ENCODE measurements at regions not wholly inside any gene's neighbourhood (a gene's known extent, or its start where the extent isn't known, plus 50 kb on each side); places are given as distances from the start of the nearest gene placed in this dataset.
"Not testable (repeated sequence)": the region's sequence is repeated elsewhere in the genome, so short reads cannot be mapped to it uniquely, and the experiment has no call there.

DNA sequence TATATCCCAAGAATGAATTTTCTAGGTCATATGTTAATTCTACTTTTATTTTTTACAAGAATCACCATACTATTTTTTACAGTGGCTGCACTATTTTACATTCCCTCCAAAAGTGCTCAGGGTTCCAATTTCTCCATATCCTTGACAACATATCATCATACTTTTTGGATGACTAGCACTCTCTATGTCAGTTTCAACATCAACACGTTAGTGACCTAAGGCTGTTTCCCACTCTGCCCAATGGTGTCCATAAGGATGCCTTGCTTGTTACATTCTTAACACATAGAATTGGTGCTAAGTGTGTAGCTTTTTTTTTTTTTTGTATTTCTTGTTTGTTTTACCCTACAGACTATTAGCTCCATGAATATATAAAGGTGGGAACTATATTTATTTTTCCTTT lies 175.4 kb downstream of the PCDH10 start:
- H3K9me3 ChIP-seq, result no peaks in the 10 kb centered on the region
- TF ChIP-seq Cebpa-rat (IDR thresholded peaks at IDR 0.05), result no peak
- H3K4me3 ChIP-seq, result no peak overlapping the region
- no peaks in the 10 kb centered on the region for H3K4me1 ChIP-seq
- H3K4me2 ChIP-seq, result no peak overlapping the region
- H3K27ac ChIP-seq, result no peak overlapping the region
- H3K9ac ChIP-seq, result no peak overlapping the region
- no peaks in the 10 kb centered on the region for H3K36me3 ChIP-seq
- H4K20me1 ChIP-seq, result no peaks in the 10 kb centered on the region
- H3K27me3 ChIP-seq, result no peaks in the 10 kb centered on the region

GRCh38 chr4:133323670-133324069 lies 174.6 kb downstream of the PCDH10 start:
- no peak for TF ChIP-seq Cebpa-rat (IDR thresholded peaks at IDR 0.05)
- no peak overlapping the region for H3K9ac ChIP-seq
- no peaks in the 10 kb centered on the region for H4K20me1 ChIP-seq
- H3K4me3 ChIP-seq, result no peak overlapping the region
- H3K9me3 ChIP-seq, result no peaks in the 10 kb centered on the region
- H3K4me2 ChIP-seq, result no peak overlapping the region
- H3K27ac ChIP-seq, result no peak overlapping the region
- no peaks in the 10 kb centered on the region for H3K36me3 ChIP-seq
- no peaks in the 10 kb centered on the region for H3K4me1 ChIP-seq
- no peaks in the 10 kb centered on the region for H3K27me3 ChIP-seq

DNA sequence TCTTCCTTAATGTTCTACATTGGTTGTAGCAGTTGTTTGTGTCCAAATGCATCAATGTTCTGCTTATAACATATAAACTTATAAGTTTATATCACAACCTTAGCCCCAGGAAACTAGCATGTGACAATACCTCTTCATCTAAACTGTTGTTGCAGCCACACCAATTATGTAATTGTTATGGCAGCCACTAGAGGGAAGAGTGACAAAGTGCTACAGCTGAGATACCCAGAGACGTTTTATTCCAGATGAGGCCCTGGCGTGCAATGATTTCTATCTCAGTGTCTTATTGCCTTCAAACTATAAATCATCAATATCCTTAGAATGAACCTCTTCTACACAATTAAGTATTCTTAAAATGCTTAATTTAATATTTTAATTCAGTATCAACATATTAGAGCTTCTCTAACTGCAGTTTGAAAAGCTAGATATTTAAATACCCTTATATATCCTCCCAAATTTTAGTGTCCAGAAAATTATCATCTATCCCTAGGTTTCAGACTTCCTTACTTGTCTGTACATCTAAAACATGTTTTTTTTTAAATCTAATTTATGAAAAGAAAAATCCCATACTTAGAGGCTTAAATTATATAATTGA lies 171.6 kb downstream of the PCDH10 start:
- no peak overlapping the region for H3K4me2 ChIP-seq
- H3K4me1 ChIP-seq, result no peaks in the 10 kb centered on the region
- no peaks in the 10 kb centered on the region for H3K9me3 ChIP-seq
- no peaks in the 10 kb centered on the region for H4K20me1 ChIP-seq
- H3K27me3 ChIP-seq, result no peaks in the 10 kb centered on the region
- no peak overlapping the region for H3K27ac ChIP-seq
- H3K4me3 ChIP-seq, result no peak overlapping the region
- H3K36me3 ChIP-seq, result no peaks in the 10 kb centered on the region
- H3K9ac ChIP-seq, result no peak overlapping the region
- TF ChIP-seq Cebpa-rat (IDR thresholded peaks at IDR 0.05), result no peak

GRCh38 chr4:133316909-133317308 lies 167.8 kb downstream of the PCDH10 start:
- Histone ChIP-seq H3K27me3 (no peaks in the 10 kb centered on the region), H3K27ac (no peak overlapping the region), H3K9ac (no peak overlapping the region), H4K20me1 (no peaks in the 10 kb centered on the region), H3K4me1 (no peaks in the 10 kb centered on the region), H3K4me2 (no peak overlapping the region), H3K9me3 (no peaks in the 10 kb centered on the region), H3K4me3 (no peak overlapping the region), H3K36me3 (no peaks in the 10 kb centered on the region)
- no peak for TF ChIP-seq Cebpa-rat (IDR thresholded peaks at IDR 0.05)

GRCh38 chr4:133314991-133315390 lies 165.9 kb downstream of the PCDH10 start:
- Histone ChIP-seq H3K27me3 (no peaks in the 10 kb centered on the region), H3K9me3 (no peaks in the 10 kb centered on the region), H3K4me2 (no peak overlapping the region), H3K4me3 (no peak overlapping the region), H4K20me1 (no peaks in the 10 kb centered on the region), H3K4me1 (no peaks in the 10 kb centered on the region), H3K9ac (no peak overlapping the region), H3K27ac (no peak overlapping the region), H3K36me3 (no peaks in the 10 kb centered on the region)
- no peak for TF ChIP-seq Cebpa-rat (IDR thresholded peaks at IDR 0.05)

GRCh38 chr4:133287396-133287795 lies 138.3 kb downstream of the PCDH10 start:
- H3K4me2 ChIP-seq, result no peak overlapping the region
- no peak overlapping the region for H3K9ac ChIP-seq
- H3K27ac ChIP-seq, result no peak overlapping the region
- H3K4me3 ChIP-seq, result no peak overlapping the region
- no peaks in the 10 kb centered on the region for H3K36me3 ChIP-seq
- no peaks in the 10 kb centered on the region for H3K27me3 ChIP-seq
- TF ChIP-seq Cebpa-rat (IDR thresholded peaks at IDR 0.05), result no peak
- no peaks in the 10 kb centered on the region for H3K4me1 ChIP-seq
- H3K9me3 ChIP-seq, result no peaks in the 10 kb centered on the region
- H4K20me1 ChIP-seq, result no peaks in the 10 kb centered on the region

DNA sequence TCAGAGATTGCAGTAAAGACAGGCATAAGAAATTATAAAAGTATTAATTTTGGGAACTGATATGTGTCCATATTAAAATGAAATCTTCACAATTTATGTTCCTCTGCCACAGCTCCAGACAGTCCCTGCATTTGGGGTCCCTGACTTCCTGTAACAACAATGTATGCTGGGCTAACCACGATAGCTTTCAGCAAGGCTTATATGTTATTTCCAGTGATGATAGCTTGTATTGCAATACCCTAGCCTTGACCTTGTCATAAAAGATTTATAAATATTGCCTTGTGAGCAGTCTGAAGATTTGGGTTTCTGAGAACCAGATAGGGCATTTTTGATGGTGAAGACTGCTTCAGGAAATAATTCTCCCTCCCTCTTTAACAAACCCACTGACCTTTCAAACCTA lies 129.5 kb downstream of the PCDH10 start:
- Histone ChIP-seq H3K27me3 (no peaks in the 10 kb centered on the region), H3K9me3 (peaks cover 8% of the 10 kb centered on the region), H3K4me2 (no peak overlapping the region), H3K36me3 (no peaks in the 10 kb centered on the region), H4K20me1 (no peaks in the 10 kb centered on the region), H3K27ac (no peak overlapping the region), H3K4me3 (no peak overlapping the region), H3K4me1 (no peaks in the 10 kb centered on the region), H3K9ac (no peak overlapping the region)
- TF ChIP-seq Cebpa-rat (IDR thresholded peaks at IDR 0.05), result no peak

DNA sequence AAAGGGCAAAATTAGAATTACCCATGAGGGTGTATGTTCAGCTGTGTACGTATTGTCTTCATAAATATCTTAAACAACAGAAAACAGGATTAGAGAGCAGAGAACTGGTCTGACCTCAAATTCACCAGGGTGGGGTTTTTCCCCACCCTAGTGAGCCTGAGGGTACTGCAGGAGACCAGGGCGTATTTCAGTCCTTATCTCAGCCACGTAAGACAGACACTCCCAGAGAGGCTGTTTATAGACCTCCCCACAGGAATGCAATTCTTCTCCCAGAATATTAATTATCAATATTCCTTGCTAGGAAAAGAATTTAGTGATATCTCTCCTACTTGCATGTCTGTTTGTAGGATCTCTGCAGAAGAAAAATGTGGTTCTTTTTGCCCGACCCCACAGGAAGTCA lies 128.8 kb downstream of the PCDH10 start:
- H3K9ac ChIP-seq, H4K20me1 ChIP-seq, H3K4me3 ChIP-seq, H3K4me2 ChIP-seq, H3K9me3 ChIP-seq, H3K27me3 ChIP-seq, H3K27ac ChIP-seq, H3K4me1 ChIP-seq, H3K36me3 ChIP-seq: not testable (repeated sequence)

DNA sequence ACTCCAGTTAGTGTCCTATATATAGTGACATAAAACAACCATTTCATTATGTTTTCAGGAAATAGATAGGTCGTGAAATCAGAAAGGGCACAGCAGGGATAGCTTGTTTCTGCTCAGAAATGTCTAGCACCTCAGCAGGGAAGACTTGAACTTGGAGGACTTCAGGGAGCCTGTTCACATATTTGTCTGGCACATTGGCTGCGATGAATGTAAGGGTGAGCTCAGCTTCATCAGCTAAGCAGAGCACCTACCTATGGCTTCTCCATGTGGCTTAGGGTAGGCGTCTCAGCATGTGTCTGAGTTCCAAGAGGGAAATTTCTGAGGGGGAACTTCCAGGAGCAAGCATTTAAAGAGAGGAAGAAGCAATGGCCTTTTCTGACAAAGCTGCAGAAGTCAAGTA lies 126.2 kb downstream of the PCDH10 start:
- H3K27me3 ChIP-seq, result no peaks in the 10 kb centered on the region
- no peak for TF ChIP-seq Cebpa-rat (IDR thresholded peaks at IDR 0.05)
- no peaks in the 10 kb centered on the region for H3K4me1 ChIP-seq
- H3K36me3 ChIP-seq, result no peaks in the 10 kb centered on the region
- H4K20me1 ChIP-seq, result no peaks in the 10 kb centered on the region
- H3K27ac ChIP-seq, result no peak overlapping the region
- H3K4me3 ChIP-seq, result no peak overlapping the region
- H3K9ac ChIP-seq, result no peak overlapping the region
- no peak overlapping the region for H3K4me2 ChIP-seq
- peaks cover 8% of the 10 kb centered on the region for H3K9me3 ChIP-seq

DNA sequence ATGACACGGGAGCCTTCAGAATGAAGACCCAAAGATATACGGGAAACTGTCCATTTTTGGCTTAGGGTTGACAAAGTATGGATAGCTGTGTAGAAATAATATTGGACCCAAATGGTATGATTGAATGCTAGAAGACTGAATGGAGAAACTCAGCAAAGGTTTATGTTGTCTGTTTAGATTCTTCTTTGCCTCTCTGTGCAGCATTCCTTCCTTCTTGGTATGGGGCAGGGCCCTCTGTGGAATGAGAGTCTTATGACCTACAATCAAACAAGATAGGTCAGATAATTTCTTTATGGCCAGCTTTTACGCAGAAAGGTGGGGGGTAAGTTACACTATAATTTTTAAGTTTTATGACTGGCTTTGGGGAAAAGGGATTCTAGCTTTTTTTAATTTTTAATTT lies 124.3 kb downstream of the PCDH10 start:
- H3K9ac ChIP-seq, result no peak overlapping the region
- H3K27ac ChIP-seq, result no peak overlapping the region
- H4K20me1 ChIP-seq, result no peaks in the 10 kb centered on the region
- no peaks in the 10 kb centered on the region for H3K4me1 ChIP-seq
- TF ChIP-seq Cebpa-rat (IDR thresholded peaks at IDR 0.05), result no peak
- H3K9me3 ChIP-seq, result peaks cover 8% of the 10 kb centered on the region
- no peaks in the 10 kb centered on the region for H3K36me3 ChIP-seq
- no peaks in the 10 kb centered on the region for H3K27me3 ChIP-seq
- no peak overlapping the region for H3K4me2 ChIP-seq
- no peak overlapping the region for H3K4me3 ChIP-seq

DNA sequence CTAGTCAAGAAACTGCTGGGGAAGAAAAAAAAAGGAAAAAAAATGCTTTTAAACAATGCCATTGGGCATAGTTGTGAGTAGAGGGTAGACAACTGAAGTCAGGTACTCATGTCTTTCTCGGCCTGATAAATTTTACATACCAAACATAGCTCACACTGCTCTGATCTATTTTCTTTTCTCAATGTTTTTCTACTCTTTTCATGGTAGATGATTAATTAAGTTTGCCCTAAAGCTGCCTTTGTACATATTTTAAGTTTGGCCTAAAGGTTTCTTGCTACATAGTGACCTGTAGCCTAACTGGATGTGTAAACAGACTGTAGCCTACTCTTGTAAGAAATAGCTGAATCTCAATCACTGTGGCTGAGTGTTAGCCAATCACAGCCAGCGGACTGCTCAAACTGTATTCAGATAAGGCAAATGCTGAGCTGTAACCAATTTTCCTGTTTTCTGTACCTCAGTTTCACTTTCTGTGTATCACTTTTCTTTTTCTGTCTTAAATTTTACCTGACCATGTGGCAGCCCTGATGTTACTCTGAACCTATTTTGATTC lies 121.0 kb downstream of the PCDH10 start:
- no peak overlapping the region for H3K27ac ChIP-seq

More for the DNA sequence above, 121.0 kb downstream of the PCDH10 start:
- no peaks in the 10 kb centered on the region for H3K27me3 ChIP-seq
- no peaks in the 10 kb centered on the region for H3K9me3 ChIP-seq
- no peak overlapping the region for H3K4me2 ChIP-seq
- no peaks in the 10 kb centered on the region for H3K4me1 ChIP-seq
- H3K4me3 ChIP-seq, result no peak overlapping the region
- H3K36me3 ChIP-seq, result no peaks in the 10 kb centered on the region
- no peak for TF ChIP-seq Cebpa-rat (IDR thresholded peaks at IDR 0.05)
- H3K9ac ChIP-seq, result no peak overlapping the region
- no peaks in the 10 kb centered on the region for H4K20me1 ChIP-seq

Measured in BLaER1 (cell line).